ENCODE measurements at regions not wholly inside any gene's neighbourhood (a gene's known extent, or its start where the extent isn't known, plus 50 kb on each side); places are given as distances from the start of the nearest gene placed in this dataset.
A peak's percentile ranks its signal among the peaks of the same experiment; 100 is the strongest.

- Mint-ChIP-seq H3K27me3 (ENCODE audit: insufficient read depth, unreplicated experiment) (peaks cover 14% of the 10 kb centered on the region), H3K27ac (ENCODE audit: unreplicated experiment) (no peak overlapping the region), H3K36me3 (ENCODE audit: insufficient read depth, unreplicated experiment) (no peaks in the 10 kb centered on the region), H3K9me3 (ENCODE audit: unreplicated experiment) (no peaks in the 10 kb centered on the region), H3K4me3 (ENCODE audit: unreplicated experiment) (no peak overlapping the region), H3K4me1 (ENCODE audit: low read depth, unreplicated experiment) (no peaks in the 10 kb centered on the region)
- TF ChIP-seq CTCF (IDR thresholded peaks at IDR 0.05; ENCODE audit: insufficient read depth in 1 of 2, low read depth in 1 of 2, low read length in 1 of 2, severe bottlenecking in 1 of 2, unreplicated experiment in 1 of 2), result no peak
- ChIA-PET CTCF (interaction anchor here (0.6 to 1.3 kb wide), 2 partner anchors 82 to 173 kb away, joined by 3 to 9 read pairs; no protein-coding TSS in a partner anchor), POLR2A (no interaction called here)
- intact Hi-C loops (cut with micrococcal nuclease; ENCODE audit: unreplicated experiment), result no loop called here
- no peaks in the 10 kb centered on the region; the same call in 1 of the 2 replicates for H3K27me3 ChIP-seq (replicated peaks; ENCODE audit: control insufficient read depth, insufficient read depth, low read length)
- H3K4me3 ChIP-seq (ENCODE audit: low read depth, low read length), result no peak overlapping the region
- no peaks in the 10 kb centered on the region for H3K9me3 ChIP-seq
- DNase-seq, result peak in 1 of 2 experiments; percentile 18
- no TSS peak for BruUV-seq (replicated peaks)
- no peaks in the 10 kb centered on the region for H3K36me3 ChIP-seq (ENCODE audit: control insufficient read depth, insufficient read depth, low read length)
- H3K4me1 ChIP-seq, result no peaks in the 10 kb centered on the region
Observed at GRCh38 chr3:127374086-127375010, 86.5 kb upstream of the PRR20G start.

- Mint-ChIP-seq H3K9me3 (ENCODE audit: unreplicated experiment) (no peaks in the 10 kb centered on the region), H3K27me3 (ENCODE audit: insufficient read depth, unreplicated experiment) (peaks cover 14% of the 10 kb centered on the region), H3K4me1 (ENCODE audit: low read depth, unreplicated experiment) (no peaks in the 10 kb centered on the region), H3K36me3 (ENCODE audit: insufficient read depth, unreplicated experiment) (no peaks in the 10 kb centered on the region), H3K27ac (ENCODE audit: unreplicated experiment) (no peak overlapping the region), H3K4me3 (ENCODE audit: unreplicated experiment) (no peak overlapping the region)
- Histone ChIP-seq H3K4me3 (ENCODE audit: low read depth, low read length) (no peak overlapping the region), H3K9me3 (no peaks in the 10 kb centered on the region), H3K4me1 (no peaks in the 10 kb centered on the region), H3K27me3 (replicated peaks; ENCODE audit: control insufficient read depth, insufficient read depth, low read length) (no peaks in the 10 kb centered on the region; the same call in 1 of the 2 replicates), H3K36me3 (ENCODE audit: control insufficient read depth, insufficient read depth, low read length) (no peaks in the 10 kb centered on the region)
- DNase-seq, result no peak
- CTCF ChIA-PET, result interaction anchor here (1.3 kb wide), 1 partner anchor 83 kb away, joined by 9 read pairs; no protein-coding TSS in a partner anchor
- no TSS peak for BruUV-seq (replicated peaks)
- intact Hi-C loops (cut with micrococcal nuclease; ENCODE audit: unreplicated experiment), result no loop called here
- TF ChIP-seq CTCF (IDR thresholded peaks at IDR 0.05; ENCODE audit: insufficient read depth in 1 of 2, low read depth in 1 of 2, low read length in 1 of 2, severe bottlenecking in 1 of 2, unreplicated experiment in 1 of 2), result no peak
- POLR2A ChIA-PET, result no interaction called here
Observed at GRCh38 chr3:127373441-127374085, 85.7 kb upstream of the PRR20G start.

GRCh38 chr3:127371846-127372245, 84.0 kb upstream of the PRR20G start:
- ChIA-PET CTCF (no interaction called here), POLR2A (no interaction called here)
- H3K36me3 Mint-ChIP-seq (ENCODE audit: insufficient read depth, unreplicated experiment), result no peaks in the 10 kb centered on the region
- H3K4me3 Mint-ChIP-seq (ENCODE audit: unreplicated experiment), result no peak overlapping the region
- Histone ChIP-seq H3K4me1 (no peaks in the 10 kb centered on the region), H3K36me3 (ENCODE audit: control insufficient read depth, insufficient read depth, low read length) (no peaks in the 10 kb centered on the region), H3K9me3 (no peaks in the 10 kb centered on the region), H3K4me3 (ENCODE audit: low read depth, low read length) (no peak overlapping the region), H3K27me3 (replicated peaks; ENCODE audit: control insufficient read depth, insufficient read depth, low read length) (no peaks in the 10 kb centered on the region; the same call in 1 of the 2 replicates)
- no peak for DNase-seq
- no peaks in the 10 kb centered on the region for H3K9me3 Mint-ChIP-seq (ENCODE audit: unreplicated experiment)
- H3K27ac Mint-ChIP-seq (ENCODE audit: unreplicated experiment), result no peak overlapping the region
- BruUV-seq (replicated peaks), result no TSS peak
- peaks cover 17% of the 10 kb centered on the region for H3K27me3 Mint-ChIP-seq (ENCODE audit: insufficient read depth, unreplicated experiment)
- H3K4me1 Mint-ChIP-seq (ENCODE audit: low read depth, unreplicated experiment), result no peaks in the 10 kb centered on the region
- TF ChIP-seq CTCF (IDR thresholded peaks at IDR 0.05; ENCODE audit: insufficient read depth in 1 of 2, low read depth in 1 of 2, low read length in 1 of 2, severe bottlenecking in 1 of 2, unreplicated experiment in 1 of 2), result no peak
- intact Hi-C loops (cut with micrococcal nuclease; ENCODE audit: unreplicated experiment), result no loop called here

Data from Caco-2 (cell line).